Retinal pigment epithelial cell (primary cell): ENCODE measurements at regions not wholly inside any gene's neighbourhood (a gene's known extent, or its start where the extent isn't known, plus 50 kb on each side); places are given as distances from the start of the nearest gene placed in this dataset.

Source experiments
- DNase-seq: peaks from one replicate; pipeline ENCODE4 v3.0.0-alpha.2; 2010; ENCODE audit warnings: low read depth
- H3K4me3 ChIP-seq: 2 replicates; pipeline ENCODE4 v1.5.1; 2011; ENCODE audit warnings: mild to moderate bottlenecking, low read length, control low read depth, moderate library complexity
- TF ChIP-seq, protein P1 (sequence below): conservative IDR thresholded peaks from 2 replicates; pipeline ENCODE4 v1.5.1; 2011; ENCODE audit warnings: low read depth, low read length, control low read depth, inconsistent platforms

DNA sequence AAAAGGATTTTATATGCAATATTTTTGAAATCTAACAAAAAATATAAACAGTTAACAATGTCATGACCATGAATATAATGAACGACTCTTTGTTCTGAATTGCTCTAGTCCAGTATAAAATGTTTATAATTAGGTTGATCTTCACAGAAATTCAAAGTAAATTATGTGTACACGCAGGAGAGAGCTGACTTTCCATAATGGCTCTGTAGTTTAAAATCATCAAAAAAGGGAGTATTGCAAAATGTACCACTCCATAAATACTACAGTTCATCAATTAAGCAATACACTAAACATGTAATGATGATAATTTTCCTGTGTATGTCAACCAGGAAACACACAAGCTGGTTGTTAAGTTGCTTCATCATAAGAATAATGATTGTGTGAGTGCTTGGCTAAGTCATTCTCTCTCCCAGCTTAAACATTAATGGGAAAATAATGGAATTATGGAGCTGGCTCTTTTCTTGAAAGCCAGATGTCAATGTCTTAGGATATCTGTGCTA lies 189.5 kb upstream of the PLEKHG7 start:
- DNase-seq, result no peak
- H3K4me3 ChIP-seq, result no peak overlapping the region
- TF ChIP-seq, protein P1, sequence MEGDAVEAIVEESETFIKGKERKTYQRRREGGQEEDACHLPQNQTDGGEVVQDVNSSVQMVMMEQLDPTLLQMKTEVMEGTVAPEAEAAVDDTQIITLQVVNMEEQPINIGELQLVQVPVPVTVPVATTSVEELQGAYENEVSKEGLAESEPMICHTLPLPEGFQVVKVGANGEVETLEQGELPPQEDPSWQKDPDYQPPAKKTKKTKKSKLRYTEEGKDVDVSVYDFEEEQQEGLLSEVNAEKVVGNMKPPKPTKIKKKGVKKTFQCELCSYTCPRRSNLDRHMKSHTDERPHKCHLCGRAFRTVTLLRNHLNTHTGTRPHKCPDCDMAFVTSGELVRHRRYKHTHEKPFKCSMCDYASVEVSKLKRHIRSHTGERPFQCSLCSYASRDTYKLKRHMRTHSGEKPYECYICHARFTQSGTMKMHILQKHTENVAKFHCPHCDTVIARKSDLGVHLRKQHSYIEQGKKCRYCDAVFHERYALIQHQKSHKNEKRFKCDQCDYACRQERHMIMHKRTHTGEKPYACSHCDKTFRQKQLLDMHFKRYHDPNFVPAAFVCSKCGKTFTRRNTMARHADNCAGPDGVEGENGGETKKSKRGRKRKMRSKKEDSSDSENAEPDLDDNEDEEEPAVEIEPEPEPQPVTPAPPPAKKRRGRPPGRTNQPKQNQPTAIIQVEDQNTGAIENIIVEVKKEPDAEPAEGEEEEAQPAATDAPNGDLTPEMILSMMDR, result no peak

DNA sequence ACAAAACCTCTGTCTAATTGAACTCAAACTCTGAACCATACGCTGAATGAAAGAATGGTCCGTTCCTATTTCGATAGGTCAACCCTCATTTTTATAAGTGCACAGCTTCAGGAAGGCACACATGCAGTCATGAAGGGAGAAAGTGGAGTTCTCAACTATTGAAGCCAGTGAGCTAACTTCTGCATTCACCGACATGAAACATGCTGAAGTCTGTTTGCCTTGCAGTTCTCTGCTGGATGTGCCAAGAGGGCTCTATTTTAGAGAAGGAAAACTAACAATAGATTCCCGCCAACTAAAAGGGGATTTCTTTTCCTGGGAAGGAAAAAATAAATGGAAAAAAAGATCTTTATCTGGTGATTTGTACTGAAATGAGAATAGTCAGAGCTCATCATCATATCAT lies 191.0 kb upstream of the PLEKHG7 start:
- TF ChIP-seq, protein P1, result no peak
- DNase-seq, result no peak
- H3K4me3 ChIP-seq, result no peak overlapping the region

DNA sequence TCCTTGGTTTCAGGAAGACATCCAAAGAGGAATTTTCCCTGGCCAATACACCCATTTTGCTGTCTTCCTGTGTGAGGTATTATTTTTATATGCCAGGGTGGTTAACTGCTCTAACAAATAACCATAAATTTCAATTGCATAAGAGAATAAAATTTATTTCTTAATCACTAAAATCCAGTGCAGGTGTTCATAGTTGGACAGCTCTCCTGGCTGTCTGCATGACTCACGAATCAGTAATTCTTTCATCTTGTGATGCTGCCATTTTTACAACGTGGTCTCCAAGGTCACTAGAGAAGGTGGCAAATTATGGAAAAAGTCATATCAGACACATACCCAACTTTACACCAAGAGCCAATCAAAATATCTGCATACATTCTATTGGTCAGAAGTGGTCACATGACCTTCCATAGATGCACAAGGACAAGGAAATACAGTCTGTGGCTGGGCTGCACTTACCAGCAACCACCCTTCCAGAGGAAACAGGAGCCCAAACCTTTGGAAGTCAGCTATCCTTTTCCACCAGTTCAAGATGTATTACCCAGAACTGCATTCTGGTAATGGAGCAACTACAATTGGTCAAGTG lies 193.5 kb upstream of the PLEKHG7 start:
- no peak for DNase-seq
- TF ChIP-seq, protein P1, result no peak
- no peak overlapping the region for H3K4me3 ChIP-seq

DNA sequence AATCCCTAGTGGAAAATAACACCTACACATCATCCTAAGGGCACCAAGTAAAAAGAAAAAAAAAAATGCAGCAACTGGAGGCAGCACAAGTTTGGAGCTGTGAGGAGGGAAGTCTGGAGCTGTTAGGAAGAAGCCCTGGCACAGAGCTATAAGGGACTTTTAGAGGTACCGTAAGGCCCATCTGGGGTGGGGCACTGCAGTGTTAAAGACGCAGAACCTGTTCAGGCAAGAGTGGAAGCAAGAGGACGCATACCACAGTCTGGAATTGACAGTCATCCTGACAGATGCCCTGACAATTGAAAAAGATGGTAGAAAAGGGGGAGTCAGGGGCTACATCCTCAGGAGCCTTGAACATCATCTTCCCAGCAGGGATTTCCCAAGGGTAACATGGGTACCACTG lies 195.9 kb upstream of the PLEKHG7 start:
- no peak overlapping the region for H3K4me3 ChIP-seq
- DNase-seq, result no peak
- TF ChIP-seq, protein P1, result no peak

DNA sequence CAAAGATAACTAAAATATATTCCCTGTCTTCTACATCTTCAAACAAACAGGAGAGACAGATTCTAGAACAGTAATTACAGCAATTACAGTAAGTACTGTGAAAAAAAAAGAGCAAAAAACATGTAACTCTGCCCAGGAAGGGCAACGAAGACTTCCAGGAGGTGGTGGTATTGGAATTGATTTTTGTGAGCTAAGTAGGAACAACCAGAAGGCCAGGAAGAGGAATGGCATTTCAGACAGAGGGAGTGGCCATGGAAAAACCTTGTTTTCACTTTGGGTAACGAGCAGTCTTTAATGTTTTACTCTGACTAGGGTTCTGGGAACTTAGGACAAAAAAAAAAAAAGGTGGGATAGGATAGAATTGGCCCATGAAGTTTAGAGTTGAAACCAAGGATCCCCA lies 196.3 kb upstream of the PLEKHG7 start:
- no peak for DNase-seq
- H3K4me3 ChIP-seq, result no peak overlapping the region
- TF ChIP-seq, protein P1, result no peak

DNA sequence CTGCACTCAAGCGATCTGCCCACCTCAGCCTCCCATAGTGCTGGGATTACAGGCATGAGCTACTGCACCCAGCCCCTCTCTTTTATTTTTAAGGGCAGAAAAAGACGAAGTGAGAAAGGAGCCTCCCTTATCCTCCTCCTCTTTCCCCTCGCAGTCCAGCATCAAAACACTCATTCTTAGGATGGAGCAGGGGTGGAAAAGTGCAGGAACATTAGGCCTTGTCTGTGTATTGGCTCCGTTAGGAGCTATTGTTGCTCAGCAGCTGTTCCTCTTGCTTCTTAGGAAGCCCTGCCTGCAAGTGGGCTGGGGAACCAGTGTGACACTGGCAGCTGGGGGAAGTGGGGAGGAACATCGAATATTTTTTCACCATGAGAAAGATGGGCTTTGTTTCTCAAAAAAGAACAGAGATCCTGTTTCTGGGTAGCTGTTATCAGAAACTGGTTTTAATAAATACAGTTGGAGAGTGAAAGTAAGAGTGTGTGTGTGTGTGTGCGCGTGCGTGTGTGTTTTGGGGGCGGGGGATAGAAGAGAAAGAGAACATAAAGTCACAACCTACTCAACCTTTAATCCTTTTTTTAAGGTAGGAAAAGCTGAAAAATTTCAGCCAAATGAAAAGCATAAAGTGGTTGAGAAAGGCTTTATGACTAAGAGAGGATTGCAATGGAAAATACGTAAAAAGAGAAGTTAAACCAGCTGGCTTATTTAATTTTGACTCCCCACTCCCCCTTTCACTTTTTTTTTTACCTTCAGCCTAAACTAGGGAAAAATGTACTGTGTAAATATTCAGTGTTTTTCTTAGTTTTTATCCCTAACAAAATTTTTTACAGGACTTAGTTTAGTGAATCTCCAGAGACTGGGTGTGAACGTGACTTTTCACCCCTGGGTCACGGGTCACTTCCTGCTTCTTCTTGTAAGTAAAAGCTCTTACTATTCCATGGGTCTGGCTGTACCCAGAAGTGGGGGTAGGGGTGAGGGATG lies 197.2 kb upstream of the PLEKHG7 start:
- H3K4me3 ChIP-seq, result no peak overlapping the region
- TF ChIP-seq, protein P1, result no peak
- no peak for DNase-seq
